ENCODE measurements at regions not wholly inside any gene's neighbourhood (a gene's known extent, or its start where the extent isn't known, plus 50 kb on each side); places are given as distances from the start of the nearest gene placed in this dataset.

GRCh38 chr18:61129001-61129400, 204.2 kb upstream of the CDH20 start:
- no peak for TF ChIP-seq CTCF (IDR thresholded peaks at IDR 0.05; ENCODE audit: unreplicated experiment)
- no peaks in the 10 kb centered on the region for H3K9me3 Mint-ChIP-seq (ENCODE audit: unreplicated experiment)
- no peaks in the 10 kb centered on the region for H3K36me3 Mint-ChIP-seq (ENCODE audit: low read depth, unreplicated experiment)
- DNase-seq (ENCODE audit: low spot score): no peak
- no peak overlapping the region for H3K4me3 Mint-ChIP-seq (ENCODE audit: unreplicated experiment)
- peaks cover 19% of the 10 kb centered on the region for H3K4me1 Mint-ChIP-seq (ENCODE audit: unreplicated experiment)
- H3K27ac Mint-ChIP-seq (ENCODE audit: unreplicated experiment): no peak overlapping the region
- H3K27me3 Mint-ChIP-seq (ENCODE audit: unreplicated experiment): peaks cover 2% of the 10 kb centered on the region

- H3K36me3 Mint-ChIP-seq (ENCODE audit: low read depth, unreplicated experiment): no peaks in the 10 kb centered on the region
- H3K9me3 Mint-ChIP-seq (ENCODE audit: unreplicated experiment): no peaks in the 10 kb centered on the region
- H3K27me3 Mint-ChIP-seq (ENCODE audit: unreplicated experiment): peaks cover 2% of the 10 kb centered on the region
- no peak overlapping the region for H3K4me3 Mint-ChIP-seq (ENCODE audit: unreplicated experiment)
- no peak overlapping the region for H3K27ac Mint-ChIP-seq (ENCODE audit: unreplicated experiment)
- TF ChIP-seq CTCF (IDR thresholded peaks at IDR 0.05; ENCODE audit: unreplicated experiment): no peak
- peaks cover 19% of the 10 kb centered on the region for H3K4me1 Mint-ChIP-seq (ENCODE audit: unreplicated experiment)
- DNase-seq (ENCODE audit: low spot score): no peak
Measured at GRCh38 chr18:61132031-61132430, 201.2 kb upstream of the CDH20 start.

GRCh38 chr18:61133783-61134182, 199.4 kb upstream of the CDH20 start:
- DNase-seq (ENCODE audit: low spot score): no peak
- Mint-ChIP-seq H3K27me3 (ENCODE audit: unreplicated experiment) (peaks cover 2% of the 10 kb centered on the region), H3K4me1 (ENCODE audit: unreplicated experiment) (peaks cover 10% of the 10 kb centered on the region), H3K36me3 (ENCODE audit: low read depth, unreplicated experiment) (no peaks in the 10 kb centered on the region), H3K4me3 (ENCODE audit: unreplicated experiment) (no peak overlapping the region), H3K9me3 (ENCODE audit: unreplicated experiment) (no peaks in the 10 kb centered on the region), H3K27ac (ENCODE audit: unreplicated experiment) (no peak overlapping the region)
- TF ChIP-seq CTCF (IDR thresholded peaks at IDR 0.05; ENCODE audit: unreplicated experiment): no peak

- peaks cover 2% of the 10 kb centered on the region for H3K27me3 Mint-ChIP-seq (ENCODE audit: unreplicated experiment)
- no peak for DNase-seq (ENCODE audit: low spot score)
- H3K36me3 Mint-ChIP-seq (ENCODE audit: low read depth, unreplicated experiment): no peaks in the 10 kb centered on the region
Measured at GRCh38 chr18:61136711-61137251, 196.4 kb upstream of the CDH20 start.

GRCh38 chr18:61141691-61142090, 191.5 kb upstream of the CDH20 start:
- H3K36me3 Mint-ChIP-seq (ENCODE audit: low read depth, unreplicated experiment): no peaks in the 10 kb centered on the region
- H3K27ac Mint-ChIP-seq (ENCODE audit: unreplicated experiment): no peak overlapping the region
- H3K9me3 Mint-ChIP-seq (ENCODE audit: unreplicated experiment): no peaks in the 10 kb centered on the region
- no peak for TF ChIP-seq CTCF (IDR thresholded peaks at IDR 0.05; ENCODE audit: unreplicated experiment)
- H3K4me1 Mint-ChIP-seq (ENCODE audit: unreplicated experiment): no peaks in the 10 kb centered on the region
- H3K27me3 Mint-ChIP-seq (ENCODE audit: unreplicated experiment): no peaks in the 10 kb centered on the region
- DNase-seq (ENCODE audit: low spot score): no peak
- no peak overlapping the region for H3K4me3 Mint-ChIP-seq (ENCODE audit: unreplicated experiment)

More at GRCh38 chr18:61136711-61137251, 196.4 kb upstream of the CDH20 start:
- H3K4me3 Mint-ChIP-seq (ENCODE audit: unreplicated experiment): no peak overlapping the region
- peaks cover 7% of the 10 kb centered on the region for H3K4me1 Mint-ChIP-seq (ENCODE audit: unreplicated experiment)
- no peaks in the 10 kb centered on the region for H3K9me3 Mint-ChIP-seq (ENCODE audit: unreplicated experiment)
- no peak for TF ChIP-seq CTCF (IDR thresholded peaks at IDR 0.05; ENCODE audit: unreplicated experiment)
- no peak overlapping the region for H3K27ac Mint-ChIP-seq (ENCODE audit: unreplicated experiment)

All from endothelial cell (in vitro differentiated cells).